ENCODE measurements at regions not wholly inside any gene's neighbourhood (a gene's known extent, or its start where the extent isn't known, plus 50 kb on each side); places are given as distances from the start of the nearest gene placed in this dataset.

DNA sequence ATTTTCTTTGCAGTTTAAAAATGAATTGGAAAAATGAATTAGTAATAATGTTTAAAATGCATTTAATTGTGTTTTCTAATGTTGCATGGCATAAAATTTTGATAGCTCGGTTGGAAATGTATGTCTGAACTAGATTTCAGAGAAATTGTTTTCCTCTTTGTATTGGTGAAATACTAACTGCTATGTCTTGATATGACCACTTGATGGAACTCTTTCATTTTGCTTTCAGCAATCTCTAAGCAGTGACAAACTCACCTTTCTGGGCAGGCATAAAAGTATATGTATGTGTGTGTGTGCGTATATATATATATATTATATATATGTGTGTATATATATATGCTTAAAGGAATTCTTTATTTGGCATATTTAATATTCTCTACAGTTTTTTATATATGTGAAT lies 239.3 kb upstream of the ZNF717 start:
- ChIA-PET POLR2A (no interaction called here), CTCF (no interaction called here)
- H3K27me3 Mint-ChIP-seq: no peaks in the 10 kb centered on the region
- DNase-seq (no peak), ATAC-seq (ENCODE audit: low read depth) (no peak)
- intact Hi-C loops (cut with micrococcal nuclease): no loop called here
- H3K4me3 Mint-ChIP-seq: no peak overlapping the region
- no peaks in the 10 kb centered on the region for H3K9me3 Mint-ChIP-seq
- no peaks in the 10 kb centered on the region for H3K4me1 Mint-ChIP-seq
- TF ChIP-seq, protein P1, sequence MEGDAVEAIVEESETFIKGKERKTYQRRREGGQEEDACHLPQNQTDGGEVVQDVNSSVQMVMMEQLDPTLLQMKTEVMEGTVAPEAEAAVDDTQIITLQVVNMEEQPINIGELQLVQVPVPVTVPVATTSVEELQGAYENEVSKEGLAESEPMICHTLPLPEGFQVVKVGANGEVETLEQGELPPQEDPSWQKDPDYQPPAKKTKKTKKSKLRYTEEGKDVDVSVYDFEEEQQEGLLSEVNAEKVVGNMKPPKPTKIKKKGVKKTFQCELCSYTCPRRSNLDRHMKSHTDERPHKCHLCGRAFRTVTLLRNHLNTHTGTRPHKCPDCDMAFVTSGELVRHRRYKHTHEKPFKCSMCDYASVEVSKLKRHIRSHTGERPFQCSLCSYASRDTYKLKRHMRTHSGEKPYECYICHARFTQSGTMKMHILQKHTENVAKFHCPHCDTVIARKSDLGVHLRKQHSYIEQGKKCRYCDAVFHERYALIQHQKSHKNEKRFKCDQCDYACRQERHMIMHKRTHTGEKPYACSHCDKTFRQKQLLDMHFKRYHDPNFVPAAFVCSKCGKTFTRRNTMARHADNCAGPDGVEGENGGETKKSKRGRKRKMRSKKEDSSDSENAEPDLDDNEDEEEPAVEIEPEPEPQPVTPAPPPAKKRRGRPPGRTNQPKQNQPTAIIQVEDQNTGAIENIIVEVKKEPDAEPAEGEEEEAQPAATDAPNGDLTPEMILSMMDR (IDR thresholded peaks at IDR 0.05): no peak
- H3K27ac Mint-ChIP-seq: no peak overlapping the region
- no peaks in the 10 kb centered on the region for H3K36me3 Mint-ChIP-seq (ENCODE audit: low read depth)

DNA sequence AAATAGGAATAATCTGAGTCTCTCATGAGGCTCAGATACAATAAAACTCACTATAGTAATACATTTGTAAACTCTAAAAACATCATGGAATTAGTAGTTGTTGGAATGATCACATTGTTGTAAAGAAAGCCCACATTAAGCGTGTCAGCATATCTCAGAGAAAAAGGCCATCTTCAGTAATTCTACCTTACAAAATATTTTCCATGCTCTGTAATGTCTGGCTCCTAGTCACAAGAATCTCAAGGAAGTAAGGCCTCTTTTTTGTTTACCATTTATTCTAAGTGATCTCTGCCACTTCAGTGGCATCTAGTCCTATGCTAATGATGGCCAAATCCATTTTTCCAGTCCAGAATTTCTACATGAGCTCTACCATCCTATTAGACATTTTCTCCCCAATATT lies 240.2 kb upstream of the ZNF717 start:
- H3K4me1 Mint-ChIP-seq: no peaks in the 10 kb centered on the region
- H3K4me3 Mint-ChIP-seq: no peak overlapping the region
- no peak for DNase-seq
- H3K27me3 Mint-ChIP-seq: no peaks in the 10 kb centered on the region
- no peaks in the 10 kb centered on the region for H3K9me3 Mint-ChIP-seq
- H3K27ac Mint-ChIP-seq: no peak overlapping the region
- TF ChIP-seq, protein P1 (IDR thresholded peaks at IDR 0.05): no peak
- intact Hi-C loops (cut with micrococcal nuclease): no loop called here
- ChIA-PET CTCF (no interaction called here), POLR2A (no interaction called here)
- H3K36me3 Mint-ChIP-seq (ENCODE audit: low read depth): no peaks in the 10 kb centered on the region
- no peak for ATAC-seq (ENCODE audit: low read depth)

DNA sequence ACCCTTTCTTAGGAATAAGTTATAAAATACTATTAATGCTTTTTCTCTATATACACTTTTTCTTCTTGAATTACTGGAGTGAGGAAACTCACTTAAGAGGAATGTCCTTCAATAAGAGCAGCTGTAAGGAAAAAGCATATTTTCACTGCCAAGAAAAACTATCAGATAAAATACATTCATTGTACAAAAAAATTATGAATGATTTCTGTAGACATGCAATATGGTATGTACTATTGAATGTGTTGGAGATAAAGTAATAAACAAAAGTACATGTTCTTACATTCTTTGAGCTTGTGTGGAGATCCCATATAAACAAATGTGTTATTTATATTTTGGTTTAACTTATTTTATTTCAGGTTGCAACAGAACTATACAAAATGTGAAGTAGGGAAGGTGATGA lies 241.0 kb upstream of the ZNF717 start:
- Mint-ChIP-seq H3K27ac (no peak overlapping the region), H3K9me3 (no peaks in the 10 kb centered on the region)
- intact Hi-C loops (cut with micrococcal nuclease): no loop called here

DNA sequence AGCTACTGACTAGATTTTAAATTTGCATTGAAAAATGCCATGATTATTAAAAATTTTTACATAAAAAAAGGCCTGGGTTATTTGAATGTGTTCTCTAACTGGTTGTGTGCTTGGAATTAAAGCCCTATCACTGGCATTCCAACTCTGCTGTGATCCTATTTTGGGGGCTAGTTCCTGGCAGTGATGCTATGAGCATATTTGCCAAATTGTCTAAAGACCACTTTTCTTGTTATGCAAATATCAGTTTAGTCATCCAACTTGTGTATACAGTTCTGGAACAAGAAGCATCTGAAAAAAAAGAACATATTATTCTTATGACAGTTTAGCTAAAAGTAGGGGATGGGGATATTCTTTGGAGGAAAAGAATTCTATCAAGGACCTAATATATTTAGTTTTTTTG lies 243.4 kb upstream of the ZNF717 start:
- H3K27ac Mint-ChIP-seq: no peak overlapping the region
- CTCF ChIA-PET: no interaction called here
- no peak for ATAC-seq (ENCODE audit: low read depth)
- no peaks in the 10 kb centered on the region for H3K27me3 Mint-ChIP-seq
- no peaks in the 10 kb centered on the region for H3K4me1 Mint-ChIP-seq
- TF ChIP-seq, protein P1 (IDR thresholded peaks at IDR 0.05): no peak
- no peak for DNase-seq
- no peak overlapping the region for H3K4me3 Mint-ChIP-seq
- H3K36me3 Mint-ChIP-seq (ENCODE audit: low read depth): no peaks in the 10 kb centered on the region
- intact Hi-C loops (cut with micrococcal nuclease): no loop called here
- peaks cover 1% of the 10 kb centered on the region for H3K9me3 Mint-ChIP-seq
- POLR2A ChIA-PET: no interaction called here

More for the DNA sequence above, 241.0 kb upstream of the ZNF717 start:
- TF ChIP-seq, protein P1 (IDR thresholded peaks at IDR 0.05): no peak
- ChIA-PET CTCF (no interaction called here), POLR2A (no interaction called here)
- DNase-seq (no peak), ATAC-seq (ENCODE audit: low read depth) (no peak)
- Mint-ChIP-seq H3K4me1 (no peaks in the 10 kb centered on the region), H3K36me3 (ENCODE audit: low read depth) (no peaks in the 10 kb centered on the region), H3K4me3 (no peak overlapping the region), H3K27me3 (no peaks in the 10 kb centered on the region)

DNA sequence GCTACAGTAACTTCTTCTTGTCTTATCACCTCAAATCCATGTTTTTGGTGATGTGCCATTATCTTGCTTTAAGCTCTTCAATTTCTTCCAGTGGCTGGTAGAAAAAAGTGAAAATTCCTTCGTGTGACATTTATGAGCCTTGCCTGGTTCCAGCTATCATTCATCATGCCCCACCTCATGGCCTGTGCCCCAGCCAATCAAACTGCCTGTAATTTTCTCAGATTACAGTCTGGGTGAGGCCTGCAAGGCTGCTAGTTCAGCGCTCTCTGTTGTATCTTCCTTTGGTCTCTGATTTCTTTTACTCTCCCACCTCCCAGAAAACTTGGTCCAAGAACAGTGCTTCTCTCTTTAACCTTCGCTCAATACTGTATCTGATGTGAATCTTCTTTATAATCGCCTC lies 249.3 kb upstream of the ZNF717 start:
- ChIA-PET CTCF (no interaction called here), POLR2A (no interaction called here)
- no peaks in the 10 kb centered on the region for H3K4me1 Mint-ChIP-seq
- DNase-seq: no peak
- H3K27me3 Mint-ChIP-seq: no peaks in the 10 kb centered on the region
- no peaks in the 10 kb centered on the region for H3K36me3 Mint-ChIP-seq (ENCODE audit: low read depth)
- ATAC-seq (ENCODE audit: low read depth): no peak
- no peak overlapping the region for H3K27ac Mint-ChIP-seq
- TF ChIP-seq, protein P1 (IDR thresholded peaks at IDR 0.05): no peak
- H3K4me3 Mint-ChIP-seq: no peak overlapping the region
- intact Hi-C loops (cut with micrococcal nuclease): no loop called here
- peaks cover 8% of the 10 kb centered on the region for H3K9me3 Mint-ChIP-seq
